HCT116 (cell line): ENCODE measurements at regions not wholly inside any gene's neighbourhood (a gene's known extent, or its start where the extent isn't known, plus 50 kb on each side); places are given as distances from the start of the nearest gene placed in this dataset.

Experiments used
- ATAC-seq: fragments of 200-7000 bp; cut with Tn5 transposase; 2 replicates; pipeline ENCODE4 v1.9.1; 2020; ENCODE audit warnings: mild to moderate bottlenecking, moderate library complexity
- BruUV-seq: library from RNA; stranded (reverse); fragments of 400-500 nt; replicated peaks from 2 replicates; lab custom pipeline; 2021; lab: Mats Ljungman, UMichigan
- CTCF ChIA-PET: fragments of 300-600 bp; sonication (Branson Sonifier 250); formaldehyde crosslinking; loops from one replicate; lab custom pipeline; 2021; ENCODE audit warnings: antibody characterized with exemption; lab: Charles Lee
- POLR2A ChIA-PET: fragments of 300-600, 350-600 bp; sonication (Branson Sonifier 250); formaldehyde crosslinking; loops from one replicate; lab custom pipeline; 2021; ENCODE audit warnings: antibody characterized with exemption; lab: Charles Lee
- RAD21 ChIA-PET, 2 experiments: fragments of 300-600 bp; sonication (Branson Sonifier 250); formaldehyde crosslinking; loops; one replicate each; lab custom pipeline; 2023; ENCODE audit warnings: low total read pairs in 2 of 2; ENCODE audit not compliant: uncharacterized antibody in 2 of 2, unreplicated experiment in 2 of 2, low non-redundant PET in 1 of 2; lab: Charles Lee
- DNase-seq: peaks from one replicate; pipeline ENCODE4 v3.0.0-alpha.2; 2010; ENCODE audit warnings: low read depth, low spot score
- H2AFZ ChIP-seq: fragments of 200-600 bp; shearing (Covaris generic), sonication (generic); 2 replicates; pipeline ENCODE4 v1.6.1; 2017; ENCODE audit warnings: low read depth, mixed run types, mixed read lengths, antibody characterized with exemption, low read length; ENCODE audit not compliant: poor library complexity, severe bottlenecking
- H3K27ac ChIP-seq: 2 replicates; pipeline ENCODE4 v1.5.1; 2012; ENCODE audit warnings: low read depth, low read length
- H3K27me3 ChIP-seq: fragments of 200-600 bp; sonication (generic); 2 replicates; pipeline ENCODE4 v1.6.1; 2016; ENCODE audit warnings: mixed run types, low read length, mixed read lengths; ENCODE audit not compliant: insufficient read depth
- H3K36me3 ChIP-seq, 2 experiments: fragments of 200-500 bp in 1 of 2; fragments of 200-600 bp in 1 of 2; sonication (Bioruptor generic) in 1 of 2; sonication (generic) in 1 of 2; 2 replicates each; pipeline versions ENCODE4 v1.5.1 to v1.6.1; 2014 to 2016; ENCODE audit warnings: low read length in 2 of 2, inconsistent platforms in 1 of 2, mixed read lengths in 1 of 2, mixed run types in 1 of 2; ENCODE audit not compliant: insufficient read depth in 2 of 2, control insufficient read depth in 1 of 2
- H3K4me1 ChIP-seq, 2 experiments: fragments of 200-600 bp in 1 of 2; sonication (generic) in 1 of 2; 2 replicates each; pipeline versions ENCODE4 v1.5.1 to v1.6.1; 2012 to 2017; ENCODE audit warnings: low read length in 2 of 2, inconsistent platforms in 1 of 2, mild to moderate bottlenecking in 1 of 2, mixed read lengths in 1 of 2, mixed run types in 1 of 2, moderate library complexity in 1 of 2; ENCODE audit not compliant: insufficient read depth in 2 of 2, control insufficient read depth in 1 of 2
- H3K4me2 ChIP-seq: fragments of 200-600 bp; sonication (generic); 2 replicates; pipeline ENCODE4 v1.6.1; 2017; ENCODE audit warnings: mixed run types, low read length, mixed read lengths
- H3K4me3 ChIP-seq, 2 experiments: fragments of 200-600 bp in 1 of 2; sonication (generic) in 1 of 2; replicated peaks in 1 of 2; 2 replicates each; pipeline ENCODE4 v1.5.1; 2011 to 2016; ENCODE audit warnings: low read length in 2 of 2, control low read depth in 1 of 2, low read depth in 1 of 2, mild to moderate bottlenecking in 1 of 2, mixed read lengths in 1 of 2, mixed run types in 1 of 2
- H3K79me2 ChIP-seq: fragments of 200-600 bp; sonication (generic); 2 replicates; pipeline ENCODE4 v1.6.1; 2017; ENCODE audit warnings: mild to moderate bottlenecking, mixed run types, low read length, moderate library complexity, mixed read lengths; ENCODE audit not compliant: insufficient read depth
- H3K9ac ChIP-seq: fragments of 200-600 bp; sonication (generic); 2 replicates; pipeline ENCODE4 v1.6.1; 2016; ENCODE audit warnings: low read length, mixed read lengths
- H3K9me2 ChIP-seq: fragments of 200-600 bp; sonication (generic), shearing (Covaris generic); 2 replicates; pipeline ENCODE4 v1.6.1; 2017; ENCODE audit warnings: mixed run types, mild to moderate bottlenecking, moderate library complexity; ENCODE audit not compliant: insufficient read depth
- H3K9me3 ChIP-seq, 2 experiments: fragments of 200-500 bp in 1 of 2; fragments of 200-600 bp in 1 of 2; sonication (Bioruptor generic) in 1 of 2; sonication (generic) in 1 of 2; 2 replicates each; pipeline ENCODE4 v1.6.1; 2014 to 2017; ENCODE audit warnings: low read length in 2 of 2, mixed read lengths in 2 of 2, inconsistent platforms in 1 of 2, low read depth in 1 of 2, mild to moderate bottlenecking in 1 of 2, mixed run types in 1 of 2, moderate library complexity in 1 of 2; ENCODE audit not compliant: control insufficient read depth in 1 of 2, insufficient read depth in 1 of 2
- H4K20me1 ChIP-seq: fragments of 200-600 bp; sonication (generic), shearing (Covaris generic); 2 replicates; pipeline ENCODE4 v1.6.1; 2017; ENCODE audit warnings: mixed run types, mild to moderate bottlenecking, moderate library complexity; ENCODE audit not compliant: insufficient read depth
- CEBPB ChIP-seq: IDR thresholded peaks from 2 replicates; pipeline ENCODE4 v1.6.1; 2012; ENCODE audit warnings: low read depth
- CTCF ChIP-seq, 3 experiments: fragments of 200-600 bp in 1 of 3; sonication (generic) in 1 of 3; IDR thresholded peaks in 2 of 3; conservative IDR thresholded peaks in 1 of 3; 2 replicates each; pipeline ENCODE4 v1.5.1; 2012 to 2017; ENCODE audit warnings: low read depth in 2 of 3, low read length in 2 of 3, antibody characterized with exemption in 1 of 3, borderline replicate concordance in 1 of 3, control low read depth in 1 of 3, mild to moderate bottlenecking in 1 of 3, mixed read lengths in 1 of 3, mixed run types in 1 of 3, moderate library complexity in 1 of 3; ENCODE audit not compliant: insufficient read depth in 1 of 3
- ELF1 ChIP-seq: IDR thresholded peaks from 2 replicates; pipeline ENCODE4 v1.6.1; 2012; ENCODE audit warnings: low read depth, borderline replicate concordance
- EZH2 ChIP-seq: fragments of 200-600 bp; sonication (generic); IDR thresholded peaks from 2 replicates; pipeline ENCODE4 v1.6.1; 2017; ENCODE audit warnings: antibody characterized with exemption, mixed run types
- EZH2phosphoT487 ChIP-seq: fragments of 200-600 bp; IDR thresholded peaks from 2 replicates; pipeline ENCODE4 v1.6.1; 2018; ENCODE audit warnings: antibody characterized with exemption, borderline replicate concordance
- JUND ChIP-seq: IDR thresholded peaks from 2 replicates; pipeline ENCODE4 v1.6.1; 2012
- POLR2A ChIP-seq: IDR thresholded peaks from 2 replicates; pipeline ENCODE4 v1.7.0; 2011; ENCODE audit warnings: borderline replicate concordance; ENCODE audit not compliant: insufficient read depth, insufficient read length; ENCODE audit errors: extremely low read depth
- TCF7L2 ChIP-seq: IDR thresholded peaks from 2 replicates; pipeline ENCODE4 v1.7.0; 2011; ENCODE audit warnings: borderline replicate concordance, inconsistent platforms; ENCODE audit not compliant: insufficient read depth, insufficient read length; ENCODE audit errors: extremely low read depth
- YY1 ChIP-seq: IDR thresholded peaks from 2 replicates; pipeline ENCODE4 v1.6.1; 2011; ENCODE audit warnings: low read length, low read depth, moderate library complexity, mild to moderate bottlenecking; ENCODE audit not compliant: insufficient replicate concordance; ENCODE audit errors: extremely low read depth
- intact Hi-C: fragments of 100-400 bp; cut with micrococcal nuclease; formaldehyde crosslinking; loops from 2 replicates; pipeline ENCODE4 v1.10.0; 2022

- ChIA-PET CTCF (no interaction called here), RAD21 (no interaction called here)
- no peak overlapping the region for H3K27ac ChIP-seq
Observed at GRCh38 chr20:50252701-50253100, 62.1 kb downstream of the CEBPB start.

More at GRCh38 chr20:50252701-50253100, 62.1 kb downstream of the CEBPB start:
- Histone ChIP-seq H3K27me3 (no peaks in the 10 kb centered on the region), H2AFZ (no peak overlapping the region), H4K20me1 (no peaks in the 10 kb centered on the region), H3K9ac (no peak overlapping the region), H3K4me2 (no peak overlapping the region), H3K36me3 (no peaks in the 10 kb centered on the region), H3K79me2 (no peaks in the 10 kb centered on the region), H3K4me1 (peaks cover under 1 to 25% of the 10 kb centered on the region in 2 experiments; a peak in 3 of 4 replicates), H3K4me3 (no peak overlapping the region), H3K9me2 (no peaks in the 10 kb centered on the region), H3K9me3 (no peaks in the 10 kb centered on the region)
- ATAC-seq: no peak
- no TSS peak for BruUV-seq
- POLR2A ChIA-PET: no interaction called here
- intact Hi-C loops: no loop called here
- DNase-seq: no peak
- TF ChIP-seq ELF1 (no peak), JUND (no peak), YY1 (no peak), CTCF (IDR thresholded peaks at IDR 0.05 in 2 of 3, conservative IDR thresholded peaks at IDR 0.05 in 1 of 3; ENCODE audit: borderline replicate concordance in 1 of 3, insufficient read depth in 1 of 3, low read depth in 2 of 3, low read length in 2 of 3) (no peak), POLR2A (no peak), TCF7L2 (no peak), EZH2phosphoT487 (no peak), CEBPB (no peak), EZH2 (no peak)
